Neural cell (in vitro differentiated cells): ENCODE measurements at regions not wholly inside any gene's neighbourhood (a gene's known extent, or its start where the extent isn't known, plus 50 kb on each side); places are given as distances from the start of the nearest gene placed in this dataset.

Source experiments
- H2AFZ ChIP-seq: fragments of 200-600, 300-800 bp; sonication (generic), shearing (Covaris generic); 2 replicates; pipeline ENCODE4 v1.6.0; 2014; ENCODE audit warnings: low read depth, mild to moderate bottlenecking, antibody characterized with exemption, low read length, moderate library complexity
- H3F3A ChIP-seq: fragments of 200-600 bp; shearing (Covaris generic); 2 replicates; pipeline ENCODE4 v1.6.1; 2016; ENCODE audit warnings: mild to moderate bottlenecking, moderate library complexity, mixed read lengths, antibody characterized with exemption, low read length; ENCODE audit not compliant: insufficient read depth, poor library complexity, severe bottlenecking
- H3K27ac ChIP-seq: fragments of 200-600, 300-800 bp; sonication (generic), shearing (Covaris generic); 2 replicates; pipeline ENCODE4 v1.5.1; 2014; ENCODE audit warnings: mild to moderate bottlenecking, low read length, moderate library complexity
- H3K27me3 ChIP-seq: fragments of 300-800, 200-600 bp; sonication (generic), shearing (Covaris generic); 2 replicates; pipeline ENCODE4 v1.6.0; 2014; ENCODE audit warnings: mild to moderate bottlenecking, low read depth, low read length, moderate library complexity; ENCODE audit not compliant: insufficient read depth
- H3K36me3 ChIP-seq: fragments of 300-800, 200-600 bp; sonication (generic), shearing (Covaris generic); 2 replicates; pipeline ENCODE4 v1.5.1; 2014; ENCODE audit warnings: mild to moderate bottlenecking, antibody characterized with exemption, low read length, moderate library complexity; ENCODE audit not compliant: insufficient read depth
- H3K4me2 ChIP-seq: fragments of 300-800, 200-600 bp; sonication (generic), shearing (Covaris generic); 2 replicates; pipeline ENCODE4 v1.6.0; 2014; ENCODE audit warnings: mild to moderate bottlenecking, low read length
- H3K4me3 ChIP-seq: fragments of 300-800, 200-600 bp; sonication (generic), shearing (Covaris generic); 2 replicates; pipeline ENCODE4 v1.5.1; 2014; ENCODE audit warnings: mild to moderate bottlenecking, low read length, moderate library complexity
- H3K79me2 ChIP-seq: fragments of 200-600 bp; shearing (Covaris generic); replicated peaks from 2 replicates; pipeline ENCODE4 v1.6.0; 2014; ENCODE audit warnings: mild to moderate bottlenecking, low read length, moderate library complexity; ENCODE audit not compliant: insufficient read depth
- H3K9ac ChIP-seq: fragments of 300-800, 200-600 bp; sonication (generic), shearing (Covaris generic); 2 replicates; pipeline ENCODE4 v1.6.1; 2016; ENCODE audit warnings: mild to moderate bottlenecking, low read length, mixed read lengths
- H3K9me2 ChIP-seq: fragments of 200-600 bp; shearing (Covaris generic); 2 replicates; pipeline ENCODE4 v1.6.1; 2016; ENCODE audit warnings: mild to moderate bottlenecking, low read length, mixed read lengths; ENCODE audit not compliant: insufficient read depth
- H3K9me3 ChIP-seq: fragments of 200-600, 300-800 bp; sonication (generic), shearing (Covaris generic); 2 replicates; pipeline ENCODE4 v1.6.1; 2016; ENCODE audit warnings: mild to moderate bottlenecking, mixed run types, low read length, moderate library complexity, mixed read lengths
- H4K20me1 ChIP-seq: fragments of 200-600 bp; shearing (Covaris generic); 2 replicates; pipeline ENCODE4 v1.6.1; 2016; ENCODE audit warnings: mild to moderate bottlenecking, mixed run types; ENCODE audit not compliant: insufficient read depth
- EP300 ChIP-seq: fragments of 450-650 bp; conservative IDR thresholded peaks from 2 replicates; pipeline ENCODE4 v1.6.1; 2014; ENCODE audit warnings: antibody characterized with exemption, mild to moderate bottlenecking, moderate library complexity; ENCODE audit not compliant: poor library complexity, severe bottlenecking
- EZH2 ChIP-seq: fragments of 200-600, 300-800 bp; shearing (Covaris generic), sonication (generic); IDR thresholded peaks from 2 replicates; pipeline ENCODE4 v1.6.1; 2014; ENCODE audit warnings: antibody characterized with exemption, low read length, borderline replicate concordance, mild to moderate bottlenecking; ENCODE audit not compliant: insufficient read depth, poor library complexity, severe bottlenecking
- MXI1 ChIP-seq: fragments of 450-650 bp; conservative IDR thresholded peaks from 2 replicates; pipeline ENCODE4 v1.6.1; 2014; ENCODE audit warnings: antibody characterized with exemption, mild to moderate bottlenecking; ENCODE audit not compliant: poor library complexity, severe bottlenecking
- POLR2AphosphoS5 ChIP-seq: IDR thresholded peaks from 2 replicates; pipeline ENCODE4 v1.6.1; 2012
- RAD21 ChIP-seq: fragments of 450-650 bp; conservative IDR thresholded peaks from 2 replicates; pipeline ENCODE4 v1.6.1; 2014; ENCODE audit warnings: antibody characterized with exemption, mild to moderate bottlenecking, moderate library complexity
- SMC3 ChIP-seq: fragments of 450-650 bp; conservative IDR thresholded peaks from 2 replicates; pipeline ENCODE4 v1.6.1; 2014; ENCODE audit warnings: antibody characterized with exemption, mild to moderate bottlenecking, moderate library complexity; ENCODE audit not compliant: poor library complexity
- TAF1 ChIP-seq: IDR thresholded peaks from 2 replicates; pipeline ENCODE4 v1.6.1; 2012; ENCODE audit warnings: low read depth
- TF ChIP-seq, protein P1 (sequence below): IDR thresholded peaks from 2 replicates; pipeline ENCODE4 v1.6.1; 2012; ENCODE audit warnings: borderline replicate concordance
- TF ChIP-seq, protein P2 (sequence below): fragments of 450-650 bp; IDR thresholded peaks from 2 replicates; pipeline ENCODE4 v1.5.1; 2014; ENCODE audit warnings: antibody characterized with exemption, mild to moderate bottlenecking, moderate library complexity; ENCODE audit not compliant: poor library complexity, severe bottlenecking

DNA sequence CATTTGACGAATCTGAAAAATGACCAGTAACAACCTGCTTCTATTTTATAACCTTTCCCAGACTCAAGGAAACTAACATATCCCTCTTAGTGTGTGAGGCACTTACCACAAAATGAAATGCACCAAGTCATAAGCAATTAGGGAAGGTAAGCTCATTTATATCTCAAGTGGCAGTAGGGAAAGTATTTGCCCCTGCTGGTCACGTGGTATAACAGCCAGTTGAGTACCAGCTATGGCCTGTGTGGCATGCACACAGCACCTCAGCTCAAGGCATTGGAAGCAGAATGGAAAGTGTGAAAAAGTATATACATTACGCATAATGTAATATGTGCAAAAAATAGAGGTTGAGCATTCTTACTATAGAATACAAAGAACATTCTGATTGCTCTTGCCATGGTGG lies 178.3 kb upstream of the GYPA start:
- Histone ChIP-seq H3F3A (no peaks in the 10 kb centered on the region), H3K27me3 (no peaks in the 10 kb centered on the region), H3K79me2 (no peaks in the 10 kb centered on the region), H3K27ac (no peak overlapping the region), H3K36me3 (no peaks in the 10 kb centered on the region), H3K4me3 (no peak overlapping the region), H3K9ac (no peak overlapping the region), H3K9me2 (no peaks in the 10 kb centered on the region), H2AFZ (no peak overlapping the region), H3K4me2 (no peak overlapping the region), H3K9me3 (no peaks in the 10 kb centered on the region), H4K20me1 (no peaks in the 10 kb centered on the region)
- TF ChIP-seq RAD21 (no peak), POLR2AphosphoS5 (no peak), TAF1 (no peak), SMC3 (no peak), EZH2 (no peak)
- TF ChIP-seq, protein P1, sequence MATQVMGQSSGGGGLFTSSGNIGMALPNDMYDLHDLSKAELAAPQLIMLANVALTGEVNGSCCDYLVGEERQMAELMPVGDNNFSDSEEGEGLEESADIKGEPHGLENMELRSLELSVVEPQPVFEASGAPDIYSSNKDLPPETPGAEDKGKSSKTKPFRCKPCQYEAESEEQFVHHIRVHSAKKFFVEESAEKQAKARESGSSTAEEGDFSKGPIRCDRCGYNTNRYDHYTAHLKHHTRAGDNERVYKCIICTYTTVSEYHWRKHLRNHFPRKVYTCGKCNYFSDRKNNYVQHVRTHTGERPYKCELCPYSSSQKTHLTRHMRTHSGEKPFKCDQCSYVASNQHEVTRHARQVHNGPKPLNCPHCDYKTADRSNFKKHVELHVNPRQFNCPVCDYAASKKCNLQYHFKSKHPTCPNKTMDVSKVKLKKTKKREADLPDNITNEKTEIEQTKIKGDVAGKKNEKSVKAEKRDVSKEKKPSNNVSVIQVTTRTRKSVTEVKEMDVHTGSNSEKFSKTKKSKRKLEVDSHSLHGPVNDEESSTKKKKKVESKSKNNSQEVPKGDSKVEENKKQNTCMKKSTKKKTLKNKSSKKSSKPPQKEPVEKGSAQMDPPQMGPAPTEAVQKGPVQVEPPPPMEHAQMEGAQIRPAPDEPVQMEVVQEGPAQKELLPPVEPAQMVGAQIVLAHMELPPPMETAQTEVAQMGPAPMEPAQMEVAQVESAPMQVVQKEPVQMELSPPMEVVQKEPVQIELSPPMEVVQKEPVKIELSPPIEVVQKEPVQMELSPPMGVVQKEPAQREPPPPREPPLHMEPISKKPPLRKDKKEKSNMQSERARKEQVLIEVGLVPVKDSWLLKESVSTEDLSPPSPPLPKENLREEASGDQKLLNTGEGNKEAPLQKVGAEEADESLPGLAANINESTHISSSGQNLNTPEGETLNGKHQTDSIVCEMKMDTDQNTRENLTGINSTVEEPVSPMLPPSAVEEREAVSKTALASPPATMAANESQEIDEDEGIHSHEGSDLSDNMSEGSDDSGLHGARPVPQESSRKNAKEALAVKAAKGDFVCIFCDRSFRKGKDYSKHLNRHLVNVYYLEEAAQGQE: no peak

DNA sequence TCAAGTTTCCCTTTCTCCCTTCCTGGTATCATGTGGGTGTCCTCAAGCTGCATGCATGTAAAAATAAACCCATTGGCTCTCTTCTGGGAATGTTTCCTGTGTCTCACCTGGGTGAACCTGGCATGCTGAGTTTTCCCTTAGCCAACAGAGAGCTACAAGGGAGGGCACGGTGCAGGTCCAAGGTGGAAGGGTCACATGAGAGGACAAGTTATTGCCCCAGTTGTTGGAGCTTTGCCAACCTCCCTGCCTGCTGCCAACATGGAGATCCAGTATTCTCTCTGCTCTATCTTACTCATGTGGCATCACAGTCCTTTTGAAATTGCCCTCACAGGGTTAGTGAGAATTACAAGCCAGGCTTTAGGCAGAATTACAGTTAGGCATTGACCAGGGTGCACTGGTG lies 196.1 kb upstream of the GYPA start:
- Histone ChIP-seq H3K9ac (no peak overlapping the region), H3K4me2 (no peak overlapping the region), H3K4me3 (no peak overlapping the region), H2AFZ (no peak overlapping the region), H3K79me2 (no peaks in the 10 kb centered on the region), H3K27ac (no peak overlapping the region), H3K36me3 (no peaks in the 10 kb centered on the region), H3K27me3 (no peaks in the 10 kb centered on the region), H4K20me1 (no peaks in the 10 kb centered on the region), H3F3A (no peaks in the 10 kb centered on the region), H3K9me3 (no peaks in the 10 kb centered on the region), H3K9me2 (no peaks in the 10 kb centered on the region)
- TF ChIP-seq POLR2AphosphoS5 (no peak), TAF1 (no peak), SMC3 (no peak), RAD21 (no peak), EZH2 (no peak), MXI1 (no peak), EP300 (no peak)
- TF ChIP-seq, protein P2, sequence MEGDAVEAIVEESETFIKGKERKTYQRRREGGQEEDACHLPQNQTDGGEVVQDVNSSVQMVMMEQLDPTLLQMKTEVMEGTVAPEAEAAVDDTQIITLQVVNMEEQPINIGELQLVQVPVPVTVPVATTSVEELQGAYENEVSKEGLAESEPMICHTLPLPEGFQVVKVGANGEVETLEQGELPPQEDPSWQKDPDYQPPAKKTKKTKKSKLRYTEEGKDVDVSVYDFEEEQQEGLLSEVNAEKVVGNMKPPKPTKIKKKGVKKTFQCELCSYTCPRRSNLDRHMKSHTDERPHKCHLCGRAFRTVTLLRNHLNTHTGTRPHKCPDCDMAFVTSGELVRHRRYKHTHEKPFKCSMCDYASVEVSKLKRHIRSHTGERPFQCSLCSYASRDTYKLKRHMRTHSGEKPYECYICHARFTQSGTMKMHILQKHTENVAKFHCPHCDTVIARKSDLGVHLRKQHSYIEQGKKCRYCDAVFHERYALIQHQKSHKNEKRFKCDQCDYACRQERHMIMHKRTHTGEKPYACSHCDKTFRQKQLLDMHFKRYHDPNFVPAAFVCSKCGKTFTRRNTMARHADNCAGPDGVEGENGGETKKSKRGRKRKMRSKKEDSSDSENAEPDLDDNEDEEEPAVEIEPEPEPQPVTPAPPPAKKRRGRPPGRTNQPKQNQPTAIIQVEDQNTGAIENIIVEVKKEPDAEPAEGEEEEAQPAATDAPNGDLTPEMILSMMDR: no peak
- TF ChIP-seq, protein P1: no peak
